NCI-H2227 (cell line): ENCODE measurements at regions not wholly inside any gene's neighbourhood (a gene's known extent, or its start where the extent isn't known, plus 50 kb on each side); places are given as distances from the start of the nearest gene placed in this dataset.

Experiments used
- DNase-seq: peaks from one replicate; lab custom pipeline; 2025; ENCODE audit not compliant: unreplicated experiment; lab: John Stamatoyannopoulos, UW

GRCh38 chr5:103674251-103674650, 111.7 kb upstream of the NUDT12 start:
- DNase-seq, result peak; percentile 56

- no peak for DNase-seq
Observed at GRCh38 chr5:103669615-103670014, 107.0 kb upstream of the NUDT12 start.

GRCh38 chr5:103668281-103668680, 105.7 kb upstream of the NUDT12 start:
- no peak for DNase-seq

- DNase-seq, result no peak
Observed at GRCh38 chr5:103667068-103667467, 104.5 kb upstream of the NUDT12 start.

GRCh38 chr5:103657301-103657700, 94.7 kb upstream of the NUDT12 start:
- no peak for DNase-seq

- DNase-seq, result no peak
Observed at GRCh38 chr5:103648086-103648485, 85.5 kb upstream of the NUDT12 start.

GRCh38 chr5:103646698-103647614, 84.4 kb upstream of the NUDT12 start:
- DNase-seq, result no peak

GRCh38 chr5:103645816-103646215, 83.2 kb upstream of the NUDT12 start:
- DNase-seq, result no peak

- DNase-seq, result no peak
Observed at GRCh38 chr5:103638979-103639378, 76.4 kb upstream of the NUDT12 start.

GRCh38 chr5:103624675-103625074, 62.1 kb upstream of the NUDT12 start:
- DNase-seq, result no peak

GRCh38 chr5:103624035-103624480, 61.5 kb upstream of the NUDT12 start:
- no peak for DNase-seq

GRCh38 chr5:103623425-103623824, 60.8 kb upstream of the NUDT12 start:
- DNase-seq, result no peak

- DNase-seq, result no peak
Observed at GRCh38 chr5:103621548-103621930, 59.0 kb upstream of the NUDT12 start.

- DNase-seq, result no peak
Observed at GRCh38 chr5:103620851-103621547, 58.4 kb upstream of the NUDT12 start.

- no peak for DNase-seq
Observed at GRCh38 chr5:103617913-103618312, 55.3 kb upstream of the NUDT12 start.

- DNase-seq, result no peak
Observed at GRCh38 chr5:103617090-103617489, 54.5 kb upstream of the NUDT12 start.

- DNase-seq, result no peak
Observed at GRCh38 chr5:103612545-103612944, 50.0 kb upstream of the NUDT12 start.
